IPS DF 19.7 (cell line): ENCODE measurements at regions not wholly inside any gene's neighbourhood (a gene's known extent, or its start where the extent isn't known, plus 50 kb on each side); places are given as distances from the start of the nearest gene placed in this dataset.
"Not testable (repeated sequence)": the region's sequence is repeated elsewhere in the genome, so short reads cannot be mapped to it uniquely, and the experiment has no call there.

ENCODE experiments used
- DNase-seq: peaks from one replicate; pipeline ENCODE4 v3.0.0-alpha.2; 2013; ENCODE audit warnings: low read depth, low spot score

- no peak for DNase-seq
Measured at GRCh38 chr18:32884543-32884942, 111.7 kb upstream of the KLHL14 start.

- DNase-seq: no peak
Measured at GRCh38 chr18:32881009-32881408, 108.2 kb upstream of the KLHL14 start.

GRCh38 chr18:32879497-32879896 lies 106.7 kb upstream of the KLHL14 start:
- no peak for DNase-seq

DNA sequence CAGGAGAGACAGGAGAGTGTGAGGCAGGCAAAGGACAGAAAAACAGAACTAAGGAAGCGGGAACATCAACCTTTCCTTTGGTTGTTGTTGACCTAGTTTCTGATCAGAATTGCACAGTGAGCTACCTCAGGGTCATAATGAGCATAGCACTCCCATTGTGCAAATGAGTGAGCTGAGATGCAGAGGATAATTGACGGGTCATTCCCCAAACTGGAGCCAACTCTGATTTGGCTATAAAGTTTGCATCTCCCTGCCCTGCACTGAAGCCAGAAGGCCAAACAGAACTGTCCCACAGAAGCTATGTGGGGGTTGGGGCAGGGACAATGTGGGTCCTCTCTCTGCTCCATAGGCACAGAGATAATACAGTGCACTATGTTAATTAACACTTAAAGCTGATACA lies 105.6 kb upstream of the KLHL14 start:
- DNase-seq: no peak

DNA sequence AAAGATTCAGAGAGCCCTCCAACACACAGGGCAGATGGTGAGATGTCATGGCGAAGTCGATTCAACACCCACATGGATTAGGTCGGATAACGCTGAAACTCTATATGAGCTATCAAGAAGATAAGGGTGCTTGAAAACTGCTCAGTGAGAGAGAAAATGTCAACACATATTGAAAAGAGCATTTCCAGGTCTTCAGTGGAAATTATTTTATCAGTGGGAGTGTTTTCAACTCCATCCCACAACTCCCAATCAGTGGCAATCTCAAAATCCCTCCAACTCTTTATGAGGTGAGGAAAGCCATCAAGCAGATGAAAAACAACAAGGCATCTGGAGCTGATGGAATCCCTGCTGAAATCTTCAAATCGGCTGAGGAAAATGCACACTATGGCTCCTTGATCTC lies 104.5 kb upstream of the KLHL14 start:
- DNase-seq: no peak

DNA sequence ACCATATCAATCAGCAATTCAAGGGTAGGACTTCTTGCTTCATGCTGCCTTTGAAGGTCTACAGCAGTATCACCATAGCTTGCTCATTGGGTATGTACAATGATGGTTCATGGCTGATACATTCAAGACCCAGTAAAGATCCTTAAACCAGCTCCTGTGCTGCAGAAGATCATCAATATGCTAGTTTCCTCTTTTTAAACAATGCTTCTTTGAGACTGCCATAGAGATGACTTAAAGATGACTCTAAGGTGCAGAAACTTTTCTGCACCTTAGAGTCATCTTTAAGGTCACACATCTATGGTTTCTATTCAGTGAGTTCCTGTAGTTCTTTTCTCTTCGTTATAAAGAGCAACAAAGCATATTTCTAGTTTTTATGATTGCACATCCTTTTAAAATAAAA lies 102.8 kb upstream of the KLHL14 start:
- no peak for DNase-seq

DNA sequence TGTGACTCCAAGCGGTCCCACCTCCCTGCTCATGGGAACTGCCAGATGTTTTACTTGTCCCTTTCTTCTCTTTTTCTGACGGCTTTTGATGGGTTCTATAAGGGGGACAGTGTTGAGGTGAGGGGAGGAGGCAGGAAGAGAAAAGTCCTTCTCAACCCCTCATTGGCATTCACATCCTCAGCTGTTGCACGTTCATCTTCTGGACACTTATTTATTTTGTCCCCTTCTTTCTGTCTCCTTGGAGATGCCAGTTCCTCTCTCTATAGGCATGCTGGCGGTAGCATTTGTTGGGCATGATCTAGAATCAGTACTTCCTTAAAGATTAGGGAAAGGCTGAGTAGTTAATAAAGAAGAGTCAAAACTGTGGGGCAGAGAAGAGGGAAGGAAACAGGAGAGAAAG lies 99.0 kb upstream of the KLHL14 start:
- DNase-seq: no peak

DNA sequence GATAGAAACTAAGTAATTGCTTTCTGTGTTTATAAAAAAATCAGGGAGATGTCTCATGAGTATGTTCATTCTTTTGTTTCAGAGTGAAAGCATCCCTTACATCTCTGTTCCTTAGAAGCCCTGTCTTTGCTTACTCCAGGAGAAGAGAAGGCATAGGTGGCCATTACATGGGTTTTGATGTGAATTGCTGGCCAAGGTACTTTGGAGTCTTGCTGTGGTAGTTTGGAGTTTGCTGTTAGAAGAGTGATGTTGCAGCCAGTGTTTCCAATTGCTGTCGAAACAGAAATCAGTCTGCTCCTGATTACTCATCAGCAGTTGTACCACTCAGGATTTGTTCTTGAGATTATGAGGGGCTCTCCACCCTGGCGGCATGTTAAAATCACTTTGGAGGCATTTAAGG lies 97.8 kb upstream of the KLHL14 start:
- DNase-seq: no peak

DNA sequence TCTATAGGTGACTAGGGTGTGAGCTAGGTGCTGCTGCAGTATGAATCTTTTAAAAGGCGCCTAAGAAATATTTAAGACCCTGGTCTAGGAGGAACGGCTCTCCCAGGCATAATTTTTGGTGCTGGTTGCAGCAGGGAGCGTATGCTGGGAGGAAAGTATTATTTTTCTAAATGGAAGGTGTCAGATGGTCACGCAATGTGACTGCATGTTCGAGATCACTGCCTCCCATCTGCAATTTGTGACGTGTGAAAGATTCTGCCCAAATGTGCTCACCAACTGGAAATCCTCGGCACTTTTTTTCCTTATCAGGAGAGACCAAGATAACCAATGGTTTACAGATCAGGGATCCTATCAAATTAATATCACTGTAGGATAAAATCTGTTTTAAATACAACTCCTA lies 95.6 kb upstream of the KLHL14 start:
- no peak for DNase-seq

- DNase-seq: no peak
Measured at GRCh38 chr18:32867936-32868335, 95.1 kb upstream of the KLHL14 start.

DNA sequence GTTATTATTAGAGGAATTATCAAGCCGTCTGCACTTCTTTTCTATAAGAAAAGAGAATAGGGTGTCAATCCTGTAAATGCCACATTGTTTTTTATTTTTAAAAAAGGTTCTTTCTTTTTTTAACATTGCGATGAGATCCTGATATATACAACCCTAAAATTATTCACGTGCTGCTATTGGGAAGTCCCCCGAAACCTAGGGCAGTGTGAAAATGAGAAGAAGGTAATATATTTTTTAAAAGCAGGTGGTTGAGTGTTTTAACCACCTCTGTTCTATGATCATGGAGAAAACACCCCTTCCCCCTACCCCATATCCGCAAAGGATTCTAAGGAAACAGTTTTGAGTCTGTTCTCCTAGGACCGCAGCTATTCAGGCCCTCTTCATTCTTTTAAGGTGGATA lies 94.5 kb upstream of the KLHL14 start:
- DNase-seq: no peak

DNA sequence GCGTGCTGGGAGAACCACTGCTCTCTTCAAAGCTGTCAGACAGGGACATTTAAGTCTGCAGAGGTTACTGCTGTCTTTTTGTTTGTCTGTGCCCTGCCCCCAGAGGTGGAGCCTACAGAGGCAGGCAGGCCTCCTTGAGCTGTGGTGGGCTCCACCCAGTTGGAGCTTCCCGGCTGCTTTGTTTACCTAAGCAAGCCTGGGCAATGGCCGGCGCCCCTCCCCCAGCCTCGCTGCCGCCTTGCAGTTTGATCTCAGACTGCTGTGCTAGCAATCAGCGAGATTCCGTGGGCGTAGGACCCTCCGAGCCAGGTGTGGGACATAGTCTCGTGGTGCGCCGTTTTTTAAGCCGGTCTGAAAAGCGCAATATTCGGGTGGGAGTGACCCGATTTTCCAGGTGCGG lies 89.2 kb upstream of the KLHL14 start:
- not testable (repeated sequence) for DNase-seq

- DNase-seq: no peak
Measured at GRCh38 chr18:32851936-32852335, 79.1 kb upstream of the KLHL14 start.

DNA sequence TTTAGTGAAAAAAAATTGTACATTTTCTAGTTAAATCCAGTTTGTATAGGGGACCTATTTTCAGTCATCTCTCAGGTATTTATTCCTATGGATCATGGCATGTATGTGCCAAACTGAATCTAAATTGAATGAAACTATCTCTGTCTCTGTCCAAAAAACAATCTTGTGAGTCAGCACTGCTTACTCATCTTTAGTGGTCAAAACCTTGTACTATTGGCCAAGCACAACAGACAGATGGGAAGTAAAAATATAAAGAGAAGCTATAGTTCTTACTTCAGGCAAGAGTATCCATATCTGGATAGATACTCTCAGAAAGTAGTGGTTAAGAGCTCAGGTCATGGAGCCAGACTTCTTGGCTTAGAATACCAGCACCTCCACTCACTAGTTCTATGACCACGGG lies 76.0 kb upstream of the KLHL14 start:
- DNase-seq: no peak

DNA sequence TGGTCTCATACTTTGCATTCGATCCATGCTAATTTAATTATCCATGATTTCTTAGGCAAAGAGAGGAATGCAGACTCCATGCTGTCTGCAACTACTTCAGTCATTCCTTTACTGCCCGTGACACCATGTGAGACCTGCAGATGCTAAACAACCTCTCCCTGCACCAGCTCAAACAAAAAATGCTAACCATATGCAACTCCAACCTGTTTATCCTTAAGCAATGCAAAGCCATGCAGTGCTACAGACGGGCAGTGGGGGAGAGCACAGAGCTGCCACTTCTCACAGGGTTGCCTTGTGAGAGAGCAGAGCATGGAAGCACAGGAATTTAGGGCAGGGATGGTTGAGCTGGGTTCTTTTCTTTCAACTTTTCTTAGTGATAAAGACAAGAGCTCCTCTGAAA lies 74.9 kb upstream of the KLHL14 start:
- peak; percentile 52 for DNase-seq

GRCh38 chr18:32846896-32847295 lies 74.1 kb upstream of the KLHL14 start:
- DNase-seq: no peak

GRCh38 chr18:32840962-32841361 lies 68.1 kb upstream of the KLHL14 start:
- no peak for DNase-seq

GRCh38 chr18:32835951-32836350 lies 63.1 kb upstream of the KLHL14 start:
- DNase-seq: no peak

DNA sequence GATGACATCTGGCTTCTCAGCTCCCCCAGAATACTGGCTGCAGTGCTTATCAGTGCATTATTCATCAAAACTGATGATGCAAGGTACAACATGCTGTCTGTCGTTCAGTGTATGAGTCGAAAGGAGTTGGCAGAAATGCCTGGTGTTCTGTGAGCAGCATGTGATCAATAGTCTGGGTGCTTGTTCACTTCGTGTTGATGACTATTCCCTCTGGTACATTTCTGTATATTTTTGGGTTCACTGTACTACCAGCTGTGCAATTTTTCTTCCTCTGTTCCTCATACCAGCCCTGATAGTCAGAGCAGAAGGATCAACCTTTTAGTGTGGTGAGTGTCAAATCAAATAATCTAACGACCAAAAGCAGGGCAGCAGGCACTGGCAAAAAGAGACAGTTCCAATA lies 59.0 kb upstream of the KLHL14 start:
- DNase-seq: no peak

GRCh38 chr18:32823226-32823625 lies 50.4 kb upstream of the KLHL14 start:
- no peak for DNase-seq
